DOHH2 (cell line): ENCODE measurements at regions not wholly inside any gene's neighbourhood (a gene's known extent, or its start where the extent isn't known, plus 50 kb on each side); places are given as distances from the start of the nearest gene placed in this dataset.

Experiments
- H3F3A ChIP-seq: fragments of 200-600 bp; sonication (generic), shearing (Covaris generic); 2 replicates; pipeline ENCODE4 v1.6.0; 2016; ENCODE audit warnings: antibody characterized with exemption, mild to moderate bottlenecking; ENCODE audit not compliant: control insufficient read depth, insufficient read depth
- H3K27ac ChIP-seq: fragments of 200-600 bp; sonication (generic); 2 replicates; pipeline ENCODE4 v1.5.1; 2014; ENCODE audit warnings: low read depth, mild to moderate bottlenecking, low read length, moderate library complexity
- H3K27me3 ChIP-seq: fragments of 200-600 bp; sonication (generic); 2 replicates; pipeline ENCODE4 v1.6.1; 2014; ENCODE audit warnings: mild to moderate bottlenecking, low read length, mixed read lengths; ENCODE audit not compliant: control insufficient read depth
- H3K36me3 ChIP-seq: fragments of 200-600 bp; sonication (generic); 2 replicates; pipeline ENCODE4 v1.6.1; 2014; ENCODE audit warnings: mild to moderate bottlenecking, low read length, moderate library complexity, mixed read lengths; ENCODE audit not compliant: control insufficient read depth
- H3K4me1 ChIP-seq: fragments of 200-600 bp; sonication (generic); 2 replicates; pipeline ENCODE4 v1.6.1; 2014; ENCODE audit warnings: mild to moderate bottlenecking, low read length, mixed read lengths; ENCODE audit not compliant: control insufficient read depth
- H3K4me2 ChIP-seq: fragments of 200-600 bp; sonication (generic); 2 replicates; pipeline ENCODE4 v1.6.0; 2014; ENCODE audit warnings: mild to moderate bottlenecking, low read length, moderate library complexity
- H3K4me3 ChIP-seq: fragments of 200-600 bp; sonication (generic); 2 replicates; pipeline ENCODE4 v1.5.1; 2014; ENCODE audit warnings: mild to moderate bottlenecking, low read length, mixed read lengths
- H3K79me2 ChIP-seq: fragments of 200-600 bp; sonication (generic); 2 replicates; pipeline ENCODE4 v1.6.1; 2014; ENCODE audit warnings: mild to moderate bottlenecking, low read length, mixed read lengths; ENCODE audit not compliant: control insufficient read depth
- H3K9me2 ChIP-seq: fragments of 200-600 bp; sonication (generic); replicated peaks from 2 replicates; pipeline ENCODE4 v1.6.1; 2014; ENCODE audit warnings: mild to moderate bottlenecking, low read length, mixed read lengths; ENCODE audit not compliant: control insufficient read depth
- H3K9me3 ChIP-seq: fragments of 200-600 bp; sonication (generic); 2 replicates; pipeline ENCODE4 v1.6.1; 2014; ENCODE audit warnings: antibody characterized with exemption, low read length, mixed read lengths; ENCODE audit not compliant: control insufficient read depth, insufficient read depth
- H4K20me1 ChIP-seq: fragments of 200-600 bp; sonication (generic); 2 replicates; pipeline ENCODE4 v1.6.0; 2014; ENCODE audit warnings: low read depth, mild to moderate bottlenecking, antibody characterized with exemption, low read length, moderate library complexity; ENCODE audit not compliant: control insufficient read depth, insufficient read depth
- CTCF ChIP-seq: fragments of 200-600 bp; sonication (generic); IDR thresholded peaks from one replicate; pipeline ENCODE4 v1.5.1; 2014; ENCODE audit warnings: antibody characterized with exemption, mild to moderate bottlenecking, low read depth, low read length; ENCODE audit not compliant: poor library complexity, severe bottlenecking
- EZH2phosphoT487 ChIP-seq: fragments of 200-600 bp; sonication (generic); IDR thresholded peaks from 2 replicates; pipeline ENCODE4 v1.6.1; 2017; ENCODE audit warnings: borderline replicate concordance, mild to moderate bottlenecking, antibody characterized with exemption, low read length, moderate library complexity, mixed read lengths

- no peaks in the 10 kb centered on the region for H3F3A ChIP-seq
- no peak overlapping the region for H3K27ac ChIP-seq
- H3K36me3 ChIP-seq = no peaks in the 10 kb centered on the region
- H3K9me2 ChIP-seq = no peaks in the 10 kb centered on the region
- H3K4me1 ChIP-seq = no peaks in the 10 kb centered on the region
- no peaks in the 10 kb centered on the region for H3K9me3 ChIP-seq
- no peak overlapping the region for H3K4me3 ChIP-seq
- no peak overlapping the region for H3K4me2 ChIP-seq
- no peaks in the 10 kb centered on the region for H3K27me3 ChIP-seq
- no peaks in the 10 kb centered on the region for H3K79me2 ChIP-seq
- TF ChIP-seq CTCF = no peak
- no peak for TF ChIP-seq EZH2phosphoT487
- no peaks in the 10 kb centered on the region for H4K20me1 ChIP-seq
Observed at GRCh38 chrY:8561385-8561784, 775.9 kb upstream of the TSPY4 start.

GRCh38 chrY:8562456-8563090, 774.7 kb upstream of the TSPY4 start:
- TF ChIP-seq EZH2phosphoT487 = no peak
- no peak for TF ChIP-seq CTCF
- Histone ChIP-seq H3K27ac (no peak overlapping the region), H3K27me3 (no peaks in the 10 kb centered on the region)

GRCh38 chrY:8564421-8564820, 772.8 kb upstream of the TSPY4 start:
- no peak overlapping the region for H3K27ac ChIP-seq
- no peak for TF ChIP-seq CTCF
- no peak for TF ChIP-seq EZH2phosphoT487

More at GRCh38 chrY:8562456-8563090, 774.7 kb upstream of the TSPY4 start:
- no peaks in the 10 kb centered on the region for H3K36me3 ChIP-seq
- no peaks in the 10 kb centered on the region for H3F3A ChIP-seq
- no peak overlapping the region for H3K4me2 ChIP-seq
- H3K9me3 ChIP-seq = no peaks in the 10 kb centered on the region
- no peaks in the 10 kb centered on the region for H4K20me1 ChIP-seq
- H3K4me1 ChIP-seq = no peaks in the 10 kb centered on the region
- H3K4me3 ChIP-seq = no peak overlapping the region
- H3K79me2 ChIP-seq = no peaks in the 10 kb centered on the region
- H3K9me2 ChIP-seq = no peaks in the 10 kb centered on the region

More at GRCh38 chrY:8564421-8564820, 772.8 kb upstream of the TSPY4 start:
- Histone ChIP-seq H3K36me3 (no peaks in the 10 kb centered on the region), H4K20me1 (no peaks in the 10 kb centered on the region), H3K9me3 (no peaks in the 10 kb centered on the region), H3K79me2 (no peaks in the 10 kb centered on the region), H3K4me1 (no peaks in the 10 kb centered on the region), H3K4me3 (no peak overlapping the region), H3K9me2 (no peaks in the 10 kb centered on the region), H3K4me2 (no peak overlapping the region), H3F3A (no peaks in the 10 kb centered on the region), H3K27me3 (no peaks in the 10 kb centered on the region)
